Activated T-cell treated with anti-CD3 and anti-CD28 coated beads, Interleukin-2, amount 50 U/mL, for 72 hours (primary cell): ENCODE measurements at regions not wholly inside any gene's neighbourhood (a gene's known extent, or its start where the extent isn't known, plus 50 kb on each side); places are given as distances from the start of the nearest gene placed in this dataset.

Experiments
- ATAC-seq, 2 donors: fragments of 150-1000 bp; cut with Tn5 transposase; replicated peaks in 1 of 2; 2 replicates each; pipeline ENCODE4 v1.10.0; 2021; ENCODE audit warnings: moderate library complexity in 2 of 2, mild to moderate bottlenecking in 1 of 2
- DNase-seq, 2 donors: peaks; one replicate each; pipeline ENCODE4 v3.0.0; 2021 to 2022; ENCODE audit warnings: mixed read lengths in 1 of 2
- H3K27ac Mint-ChIP-seq: one replicate; pipeline ENCODE4 v1.8.0; 2022; ENCODE audit warnings: mild to moderate bottlenecking, moderate library complexity, mixed read lengths
- H3K27me3 Mint-ChIP-seq: one replicate; pipeline ENCODE4 v1.8.0; 2022; ENCODE audit warnings: low read depth, mixed read lengths
- H3K36me3 Mint-ChIP-seq, 2 donors: one replicate each; pipeline ENCODE4 v1.8.0; 2022; ENCODE audit warnings: mixed read lengths in 2 of 2, mild to moderate bottlenecking in 1 of 2; ENCODE audit not compliant: insufficient read depth in 2 of 2
- H3K4me1 Mint-ChIP-seq: one replicate; pipeline ENCODE4 v1.8.0; 2022; ENCODE audit warnings: low read depth, mixed read lengths
- H3K4me3 Mint-ChIP-seq, 2 donors: one replicate each; pipeline ENCODE4 v1.8.0; 2022; ENCODE audit warnings: mild to moderate bottlenecking in 2 of 2, mixed read lengths in 2 of 2, moderate library complexity in 2 of 2
- H3K9me3 Mint-ChIP-seq, 2 donors: one replicate each; pipeline ENCODE4 v1.8.0; 2022; ENCODE audit warnings: mixed read lengths in 2 of 2

- no peak overlapping the region for H3K27ac Mint-ChIP-seq
- no peak for ATAC-seq
- no peak for DNase-seq
- H3K4me3 Mint-ChIP-seq = no peak overlapping the region
- H3K27me3 Mint-ChIP-seq = peaks cover 61% of the 10 kb centered on the region
- H3K9me3 Mint-ChIP-seq = peaks cover 0 to 1% of the 10 kb centered on the region in 2 donors
- H3K36me3 Mint-ChIP-seq = peaks cover 1 to 2% of the 10 kb centered on the region in 2 donors
- H3K4me1 Mint-ChIP-seq = no peaks in the 10 kb centered on the region
Measured at GRCh38 chr15:29972051-29972450, 110.7 kb upstream of the GOLGA8J start.

GRCh38 chr15:29970402-29970695, 112.4 kb upstream of the GOLGA8J start:
- no peak overlapping the region for H3K27ac Mint-ChIP-seq
- H3K27me3 Mint-ChIP-seq = peaks cover 65% of the 10 kb centered on the region
- H3K4me3 Mint-ChIP-seq = no peak overlapping the region
- H3K36me3 Mint-ChIP-seq = peaks cover 1 to 2% of the 10 kb centered on the region in 2 donors
- no peaks in the 10 kb centered on the region for H3K4me1 Mint-ChIP-seq
- no peak for ATAC-seq
- H3K9me3 Mint-ChIP-seq = peaks cover 0 to 1% of the 10 kb centered on the region in 2 donors
- no peak for DNase-seq

GRCh38 chr15:29969562-29970401, 113.0 kb upstream of the GOLGA8J start:
- H3K9me3 Mint-ChIP-seq = peaks cover 0 to 1% of the 10 kb centered on the region in 2 donors
- no peaks in the 10 kb centered on the region for H3K4me1 Mint-ChIP-seq
- ATAC-seq (no peak), DNase-seq (no peak)
- no peak overlapping the region for H3K4me3 Mint-ChIP-seq
- H3K27me3 Mint-ChIP-seq = peaks cover 62% of the 10 kb centered on the region
- peaks cover 1 to 2% of the 10 kb centered on the region in 2 donors for H3K36me3 Mint-ChIP-seq
- no peak overlapping the region for H3K27ac Mint-ChIP-seq

- DNase-seq = no peak
- Mint-ChIP-seq H3K27ac (no peak overlapping the region), H3K36me3 (peaks cover 1 to 2% of the 10 kb centered on the region in 2 donors), H3K9me3 (peaks cover 0 to 1% of the 10 kb centered on the region in 2 donors), H3K27me3 (peaks cover 57% of the 10 kb centered on the region), H3K4me3 (peak overlapping the region in 1 of 2 donors; percentile 42), H3K4me1 (no peaks in the 10 kb centered on the region)
- no peak for ATAC-seq
Measured at GRCh38 chr15:29968895-29969561, 113.7 kb upstream of the GOLGA8J start.

- H3K4me3 Mint-ChIP-seq = peak overlapping the region in 1 of 2 donors; percentile 24
- peaks cover 54% of the 10 kb centered on the region for H3K27me3 Mint-ChIP-seq
- peaks cover 1 to 2% of the 10 kb centered on the region in 2 donors for H3K36me3 Mint-ChIP-seq
- H3K4me1 Mint-ChIP-seq = no peaks in the 10 kb centered on the region
- no peak overlapping the region for H3K27ac Mint-ChIP-seq
- DNase-seq (no peak), ATAC-seq (no peak)
- peaks cover 0 to 1% of the 10 kb centered on the region in 2 donors for H3K9me3 Mint-ChIP-seq
Measured at GRCh38 chr15:29968099-29968894, 114.5 kb upstream of the GOLGA8J start.

- Mint-ChIP-seq H3K36me3 (no peaks in the 10 kb centered on the region), H3K27me3 (peaks cover 35% of the 10 kb centered on the region), H3K4me3 (no peak overlapping the region), H3K4me1 (no peaks in the 10 kb centered on the region), H3K9me3 (no peaks in the 10 kb centered on the region), H3K27ac (no peak overlapping the region)
- ATAC-seq (no peak), DNase-seq (no peak)
Measured at GRCh38 chr15:29962407-29962806, 120.3 kb upstream of the GOLGA8J start.

- Mint-ChIP-seq H3K4me1 (no peaks in the 10 kb centered on the region), H3K36me3 (no peaks in the 10 kb centered on the region), H3K27me3 (peaks cover 34% of the 10 kb centered on the region), H3K4me3 (no peak overlapping the region), H3K27ac (no peak overlapping the region), H3K9me3 (no peaks in the 10 kb centered on the region)
- ATAC-seq (no peak), DNase-seq (no peak)
Measured at GRCh38 chr15:29959384-29960137, 123.2 kb upstream of the GOLGA8J start.

GRCh38 chr15:29952225-29952624, 130.0 kb upstream of the TJP1 start:
- no peak overlapping the region for H3K27ac Mint-ChIP-seq
- no peaks in the 10 kb centered on the region for H3K4me1 Mint-ChIP-seq
- DNase-seq (no peak), ATAC-seq (no peak)
- H3K4me3 Mint-ChIP-seq = no peak overlapping the region
- no peaks in the 10 kb centered on the region for H3K36me3 Mint-ChIP-seq
- peaks cover 0 to 2% of the 10 kb centered on the region in 2 donors for H3K9me3 Mint-ChIP-seq
- H3K27me3 Mint-ChIP-seq = peaks cover 7% of the 10 kb centered on the region

- DNase-seq = no peak
Measured at GRCh38 chr15:29945943-29946596, 123.8 kb upstream of the TJP1 start.

GRCh38 chr15:29944925-29945324, 122.7 kb upstream of the TJP1 start:
- Mint-ChIP-seq H3K4me3 (no peak overlapping the region), H3K9me3 (no peaks in the 10 kb centered on the region), H3K27ac (no peak overlapping the region), H3K4me1 (no peaks in the 10 kb centered on the region), H3K27me3 (no peaks in the 10 kb centered on the region), H3K36me3 (no peaks in the 10 kb centered on the region)
- DNase-seq (no peak), ATAC-seq (no peak)

More at GRCh38 chr15:29945943-29946596, 123.8 kb upstream of the TJP1 start:
- H3K4me3 Mint-ChIP-seq = no peak overlapping the region
- ATAC-seq = no peak
- no peaks in the 10 kb centered on the region for H3K4me1 Mint-ChIP-seq
- no peaks in the 10 kb centered on the region for H3K36me3 Mint-ChIP-seq
- no peak overlapping the region for H3K27ac Mint-ChIP-seq
- no peaks in the 10 kb centered on the region for H3K27me3 Mint-ChIP-seq
- peaks cover 0 to 2% of the 10 kb centered on the region in 2 donors for H3K9me3 Mint-ChIP-seq

- Mint-ChIP-seq H3K27ac (no peak overlapping the region), H3K4me3 (no peak overlapping the region)
Measured at GRCh38 chr15:29942548-29942947, 120.3 kb upstream of the TJP1 start.

GRCh38 chr15:29942143-29942542, 119.9 kb upstream of the TJP1 start:
- Mint-ChIP-seq H3K4me1 (no peaks in the 10 kb centered on the region), H3K9me3 (no peaks in the 10 kb centered on the region), H3K4me3 (no peak overlapping the region), H3K27me3 (no peaks in the 10 kb centered on the region), H3K27ac (no peak overlapping the region), H3K36me3 (no peaks in the 10 kb centered on the region)
- DNase-seq (no peak), ATAC-seq (no peak)

More at GRCh38 chr15:29942548-29942947, 120.3 kb upstream of the TJP1 start:
- H3K9me3 Mint-ChIP-seq = no peaks in the 10 kb centered on the region
- H3K36me3 Mint-ChIP-seq = no peaks in the 10 kb centered on the region
- ATAC-seq = no peak
- DNase-seq = no peak
- no peaks in the 10 kb centered on the region for H3K27me3 Mint-ChIP-seq
- no peaks in the 10 kb centered on the region for H3K4me1 Mint-ChIP-seq
